GM12872 (cell line): ENCODE measurements at regions not wholly inside any gene's neighbourhood (a gene's known extent, or its start where the extent isn't known, plus 50 kb on each side); places are given as distances from the start of the nearest gene placed in this dataset.

Source experiments
- TF ChIP-seq, protein P1 (sequence below): IDR thresholded peaks from 3 replicates; pipeline ENCODE4 v1.5.1; 2011; ENCODE audit warnings: low read depth, mild to moderate bottlenecking, low read length, moderate library complexity; ENCODE audit not compliant: insufficient read depth

DNA sequence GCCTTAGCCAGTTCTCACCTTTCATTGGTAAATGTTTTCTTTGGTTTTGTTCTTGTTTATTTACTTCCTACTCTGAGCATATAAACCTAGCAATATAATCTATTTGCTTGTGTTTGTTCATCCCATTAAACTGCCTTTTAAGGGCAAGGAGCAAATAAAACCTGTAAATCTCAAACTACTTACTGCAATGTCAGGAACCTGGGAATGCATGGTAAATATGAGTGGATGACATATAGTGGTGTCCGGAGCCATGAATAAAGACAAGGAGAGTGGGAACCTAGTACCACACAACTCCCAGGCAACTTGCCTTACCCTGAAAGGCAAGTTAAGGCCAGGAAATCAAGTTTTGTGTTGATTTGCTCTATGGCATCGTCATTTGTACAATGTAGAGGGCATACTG is 1133.7 kb upstream of the NCAM2 start:
- TF ChIP-seq, protein P1, sequence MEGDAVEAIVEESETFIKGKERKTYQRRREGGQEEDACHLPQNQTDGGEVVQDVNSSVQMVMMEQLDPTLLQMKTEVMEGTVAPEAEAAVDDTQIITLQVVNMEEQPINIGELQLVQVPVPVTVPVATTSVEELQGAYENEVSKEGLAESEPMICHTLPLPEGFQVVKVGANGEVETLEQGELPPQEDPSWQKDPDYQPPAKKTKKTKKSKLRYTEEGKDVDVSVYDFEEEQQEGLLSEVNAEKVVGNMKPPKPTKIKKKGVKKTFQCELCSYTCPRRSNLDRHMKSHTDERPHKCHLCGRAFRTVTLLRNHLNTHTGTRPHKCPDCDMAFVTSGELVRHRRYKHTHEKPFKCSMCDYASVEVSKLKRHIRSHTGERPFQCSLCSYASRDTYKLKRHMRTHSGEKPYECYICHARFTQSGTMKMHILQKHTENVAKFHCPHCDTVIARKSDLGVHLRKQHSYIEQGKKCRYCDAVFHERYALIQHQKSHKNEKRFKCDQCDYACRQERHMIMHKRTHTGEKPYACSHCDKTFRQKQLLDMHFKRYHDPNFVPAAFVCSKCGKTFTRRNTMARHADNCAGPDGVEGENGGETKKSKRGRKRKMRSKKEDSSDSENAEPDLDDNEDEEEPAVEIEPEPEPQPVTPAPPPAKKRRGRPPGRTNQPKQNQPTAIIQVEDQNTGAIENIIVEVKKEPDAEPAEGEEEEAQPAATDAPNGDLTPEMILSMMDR = no peak

DNA sequence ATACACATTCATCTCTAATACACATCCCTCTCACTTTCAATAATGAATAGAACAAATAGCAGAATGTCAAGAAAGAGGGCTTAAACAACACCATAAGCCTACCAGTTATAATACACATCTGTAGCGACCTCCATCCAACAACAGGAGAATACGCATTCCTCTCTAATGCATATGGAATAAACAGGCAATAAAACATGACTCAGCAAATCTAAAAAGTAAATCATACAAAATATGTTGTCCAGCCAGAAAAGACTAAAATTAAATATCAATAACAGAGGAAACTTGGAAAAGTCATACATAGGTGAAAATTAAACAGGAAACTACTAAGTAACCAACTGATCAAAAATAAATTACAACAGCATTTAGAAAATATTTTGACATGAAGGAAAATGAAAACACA is 1127.5 kb upstream of the NCAM2 start:
- TF ChIP-seq, protein P1 = no peak

DNA sequence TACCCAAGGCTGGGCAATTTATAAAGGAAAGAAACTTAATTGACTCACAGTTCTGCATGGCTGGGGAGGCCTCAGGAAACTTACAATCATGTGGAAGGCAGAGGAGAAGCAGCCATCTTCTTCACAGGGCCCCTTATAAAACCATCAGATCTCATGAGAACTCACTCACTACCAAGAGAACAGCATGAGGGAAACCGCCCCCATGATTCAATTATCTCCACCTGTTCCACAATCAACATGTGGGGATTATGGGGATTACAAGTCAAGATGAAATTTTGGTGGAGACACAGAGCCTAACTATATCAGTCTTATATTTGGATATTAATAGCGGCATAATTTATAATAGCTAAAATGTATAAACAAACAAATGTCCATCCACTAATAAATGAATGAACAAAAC is 1123.7 kb upstream of the NCAM2 start:
- TF ChIP-seq, protein P1 = no peak

DNA sequence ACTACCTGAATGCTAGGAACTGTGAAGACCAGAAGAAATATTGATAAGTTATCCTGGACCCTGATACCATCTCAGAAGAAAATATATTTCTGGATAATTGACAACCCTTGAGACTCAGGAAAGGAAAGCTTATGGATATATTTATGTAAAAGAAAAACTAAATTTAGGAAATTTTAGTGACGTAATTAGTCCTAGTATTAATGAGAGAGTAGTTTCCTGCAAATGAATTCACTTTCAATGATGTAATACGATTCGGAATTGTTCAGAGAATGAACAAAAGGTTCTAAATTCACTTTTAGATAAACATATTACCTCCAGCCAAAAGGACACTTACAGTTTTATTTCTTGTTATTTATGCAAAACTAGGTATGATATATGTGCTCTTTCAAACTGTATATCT is 1120.1 kb upstream of the NCAM2 start:
- TF ChIP-seq, protein P1 = no peak

DNA sequence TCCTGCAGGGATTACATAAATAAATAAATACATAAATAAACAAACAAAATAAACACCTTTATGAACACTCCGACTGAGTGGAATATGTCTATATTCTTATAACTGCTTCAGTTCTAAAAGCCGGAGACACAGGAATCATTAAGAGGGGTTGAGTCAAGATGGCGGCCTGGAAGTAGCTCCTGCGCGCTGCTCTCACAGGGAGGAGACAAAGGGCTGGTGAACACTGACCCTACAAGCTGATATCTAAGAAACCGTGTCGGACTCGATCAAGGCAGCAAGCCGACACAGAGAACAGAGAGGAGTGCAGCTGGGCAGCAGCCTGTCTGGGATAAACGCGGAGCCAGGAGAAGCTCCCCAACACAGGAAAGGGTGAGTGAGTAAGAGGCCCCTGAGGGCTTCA is 1098.6 kb upstream of the NCAM2 start:
- TF ChIP-seq, protein P1 = no peak

DNA sequence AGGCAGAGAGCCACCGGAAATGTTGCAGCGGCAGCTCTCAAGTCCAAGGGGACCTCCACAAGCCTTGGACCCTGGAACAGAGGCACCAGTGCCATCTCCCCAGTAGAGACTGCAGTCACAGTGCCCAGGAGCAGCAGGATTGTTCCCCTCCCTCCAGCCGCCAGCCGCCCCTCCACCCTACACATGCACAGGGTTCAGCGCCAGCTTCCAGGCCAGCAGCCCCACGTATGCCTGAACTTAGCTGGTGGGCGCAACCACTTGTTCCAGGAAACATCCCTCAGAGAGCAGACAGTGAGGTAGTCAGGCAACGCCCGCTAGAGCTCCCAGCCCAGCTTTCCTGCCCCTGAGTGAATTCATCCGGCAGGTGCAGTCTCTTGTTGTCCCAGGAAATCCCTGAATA is 1098.1 kb upstream of the NCAM2 start:
- TF ChIP-seq, protein P1 = no peak

DNA sequence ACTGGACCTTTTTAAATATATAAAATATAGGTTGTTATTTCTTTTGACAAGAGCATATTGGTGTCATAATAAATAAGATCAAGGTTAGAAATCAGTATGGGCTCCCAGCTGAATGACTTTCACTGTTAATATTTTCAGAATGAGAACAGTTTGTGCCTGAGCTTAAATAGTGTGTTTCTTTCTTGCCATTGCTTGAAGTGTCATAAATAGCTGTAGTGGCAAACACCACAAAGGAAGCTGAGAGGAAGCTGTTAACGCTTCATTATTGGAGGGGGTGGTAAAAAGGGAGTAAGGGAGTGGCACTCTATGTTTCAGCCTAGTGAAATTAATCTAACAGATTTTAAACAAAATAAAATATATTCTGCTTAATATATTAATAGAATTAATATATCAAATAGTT is 1089.8 kb upstream of the NCAM2 start:
- TF ChIP-seq, protein P1 = no peak

DNA sequence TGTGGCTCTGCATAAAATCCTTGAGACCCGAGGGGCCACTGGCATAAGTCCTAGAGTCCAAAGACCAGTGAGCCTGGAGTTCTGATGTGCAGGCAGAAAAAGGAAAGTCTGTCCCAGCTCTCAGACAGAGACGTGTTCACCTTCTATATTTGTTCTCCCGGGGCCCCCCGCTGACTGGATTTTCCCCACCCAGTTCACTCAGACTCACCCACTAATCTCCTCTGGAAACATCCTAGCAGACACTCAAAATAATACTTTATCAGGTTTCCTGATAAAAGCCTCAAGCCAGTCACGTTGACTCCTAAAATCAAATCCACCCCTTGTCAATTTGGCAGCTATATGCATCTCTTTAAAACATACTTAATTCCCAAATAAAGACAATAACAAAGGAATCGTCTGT is 1084.2 kb upstream of the NCAM2 start:
- TF ChIP-seq, protein P1 = no peak
